K562 (cell line): ENCODE measurements at regions not wholly inside any gene's neighbourhood (a gene's known extent, or its start where the extent isn't known, plus 50 kb on each side); places are given as distances from the start of the nearest gene placed in this dataset.

Experiments
- ATAC-seq: fragments of 200-7000 bp; cut with Tn5 transposase; 3 replicates; pipeline ENCODE4 v1.9.1; 2020; ENCODE audit warnings: moderate library complexity
- BruUV-seq: library from RNA; stranded (reverse); fragments of 400-500 nt; replicated peaks from 2 replicates; lab custom pipeline; 2021; lab: Mats Ljungman, UMichigan
- CTCF ChIA-PET: fragments of 300-600 bp; formaldehyde crosslinking; extraction: SDS; loops from one replicate; lab custom pipeline; 2021; ENCODE audit warnings: low intra/inter-chr PET ratio; lab: Yijun Ruan, JAX
- POLR2A ChIA-PET: fragments of 300-600, 350-650 bp; sonication (Branson Sonifier 250); formaldehyde crosslinking; extraction: SDS; loops from one replicate; lab custom pipeline; 2021; ENCODE audit warnings: antibody characterized with exemption, inconsistent platforms; lab: Yijun Ruan, JAX
- DNase-seq, 4 experiments: peaks; one replicate each; pipeline versions ENCODE4 v3.0.0 to v3.0.0-alpha.2; 2011 to 2018; ENCODE audit warnings: low spot score in 3 of 4, mixed read lengths in 3 of 4; ENCODE audit errors: extremely low read depth in 1 of 4
- FAIRE-seq: peaks from 2 replicates; lab custom pipeline; 2011; peaks lifted over from hg19 to GRCh38; lab: Jason Lieb, UNC
- H2AFZ ChIP-seq: 2 replicates; pipeline ENCODE4 v1.6.0; 2011; ENCODE audit warnings: low read depth, low read length, control low read depth, inconsistent platforms
- H3K27ac ChIP-seq: fragments of 200-600 bp; 3 replicates; pipeline ENCODE4 v1.8.0; 2011; ENCODE audit warnings: low read depth, mild to moderate bottlenecking, control low read depth, inconsistent platforms, low read length, moderate library complexity, mixed read lengths; ENCODE audit errors: extremely low read depth
- H3K27me3 ChIP-seq, 2 experiments: fragments of 300-600 bp in 1 of 2; 2 replicates in 1 of 2; 3 replicates in 1 of 2; pipeline versions ENCODE4 v1.6.0 to v1.8.0; 2011; ENCODE audit warnings: inconsistent platforms in 2 of 2, low read length in 2 of 2, mild to moderate bottlenecking in 1 of 2, mixed read lengths in 1 of 2, moderate library complexity in 1 of 2; ENCODE audit not compliant: control insufficient read depth in 2 of 2, insufficient read depth in 2 of 2
- H3K36me3 ChIP-seq: fragments of 300-600 bp; 3 replicates; pipeline ENCODE4 v1.8.0; 2011; ENCODE audit warnings: mild to moderate bottlenecking, low read length, inconsistent platforms; ENCODE audit not compliant: control insufficient read depth, insufficient read depth
- H3K4me1 ChIP-seq, 2 experiments: fragments of 200-600 bp in 1 of 2; replicated peaks in 1 of 2; 2 replicates in 1 of 2; 3 replicates in 1 of 2; pipeline versions ENCODE4 v1.5.1 to v1.8.0; 2011; ENCODE audit warnings: inconsistent platforms in 2 of 2, low read length in 2 of 2, mild to moderate bottlenecking in 1 of 2, mixed read lengths in 1 of 2, moderate library complexity in 1 of 2; ENCODE audit not compliant: control insufficient read depth in 2 of 2, insufficient read depth in 2 of 2
- H3K4me2 ChIP-seq: 2 replicates; pipeline ENCODE4 v1.6.1; 2011; ENCODE audit warnings: low read length, control low read depth, inconsistent platforms, mixed read lengths; ENCODE audit not compliant: insufficient read depth
- H3K4me3 ChIP-seq: fragments of 200-600 bp; sonication (generic), shearing (Covaris generic); 2 replicates; pipeline ENCODE4 v1.5.1; 2016; ENCODE audit warnings: control low read depth, inconsistent platforms
- H3K79me2 ChIP-seq: fragments of 200-600 bp; 3 replicates; pipeline ENCODE4 v1.8.0; 2011; ENCODE audit warnings: low read length, inconsistent platforms; ENCODE audit not compliant: control insufficient read depth, insufficient read depth
- H3K9ac ChIP-seq, 2 experiments: 2 replicates each; pipeline versions ENCODE4 v1.6.0 to v1.6.1; 2011; ENCODE audit warnings: low read depth in 2 of 2, low read length in 2 of 2, control low read depth in 1 of 2, inconsistent platforms in 1 of 2, mild to moderate bottlenecking in 1 of 2, mixed read lengths in 1 of 2; ENCODE audit not compliant: insufficient read depth in 1 of 2
- H3K9me1 ChIP-seq: one replicate; pipeline ENCODE4 v1.6.0; 2011; ENCODE audit warnings: inconsistent platforms, mild to moderate bottlenecking, low read length, moderate library complexity; ENCODE audit not compliant: control insufficient read depth, insufficient read depth
- H3K9me3 ChIP-seq: replicated peaks from 2 replicates; pipeline ENCODE4 v1.5.1; 2011; ENCODE audit warnings: low read depth, low read length, inconsistent platforms; ENCODE audit not compliant: control insufficient read depth, insufficient read depth
- H4K20me1 ChIP-seq: replicated peaks from 2 replicates; pipeline ENCODE4 v1.6.1; 2011; ENCODE audit warnings: low read length, inconsistent platforms, mixed read lengths; ENCODE audit not compliant: control insufficient read depth, insufficient read depth
- DEAF1 ChIP-seq: fragments of 450-650 bp; formaldehyde crosslinking; IDR thresholded peaks from 2 replicates; pipeline ENCODE4 v1.4.0; 2020; ENCODE audit warnings: mild to moderate bottlenecking, moderate library complexity
- EGR1 ChIP-seq: fragments of 450-650 bp; conservative IDR thresholded peaks from 2 replicates; pipeline ENCODE4 v1.6.1; 2017; ENCODE audit warnings: mild to moderate bottlenecking
- HMG20B ChIP-seq: fragments of 250-450 bp; sonication (Bioruptor Pico); IDR thresholded peaks from 2 replicates; pipeline ENCODE4 v1.5.0; 2021; ENCODE audit warnings: mild to moderate bottlenecking
- KDM5B ChIP-seq: fragments of 200-600 bp; sonication (generic); IDR thresholded peaks from 2 replicates; pipeline ENCODE4 v1.6.1; 2012; ENCODE audit warnings: low read depth, mild to moderate bottlenecking, moderate library complexity, low read length, control low read depth, inconsistent platforms; ENCODE audit not compliant: insufficient replicate concordance
- NR2C2 ChIP-seq, 2 experiments: fragments of 200-800 bp in 1 of 2; sonication (Bioruptor generic) in 1 of 2; sonication (generic) in 1 of 2; formaldehyde crosslinking in 1 of 2; IDR thresholded peaks; 2 replicates each; pipeline versions ENCODE4 v1.6.1 to v1.8.0; 2016 to 2022; ENCODE audit warnings: mild to moderate bottlenecking in 1 of 2, missing compliant biosample characterization in 1 of 2, missing genetic modification characterization in 1 of 2, missing genetic modification reagents in 1 of 2
- ZBTB17 ChIP-seq: fragments of 450-650 bp; formaldehyde crosslinking; IDR thresholded peaks from 2 replicates; pipeline ENCODE4 v1.4.0; 2020; ENCODE audit warnings: mild to moderate bottlenecking
- ZNF143 ChIP-seq: sonication (generic); formaldehyde crosslinking; IDR thresholded peaks from 2 replicates; pipeline ENCODE4 v1.9.0; 2022; ENCODE audit warnings: mild to moderate bottlenecking, missing genetic modification reagents
- WGBS: fragments of 100-300 bp; shearing (Covaris generic); methylation state at CpG from one replicate; pipeline ENCODE4 v1.1.6; 2016; ENCODE audit warnings: low coverage, mixed read lengths; ENCODE audit not compliant: insufficient coverage; ENCODE audit errors: missing lambda C conversion rate; 5-methylcytosine and 5-hydroxymethylcytosine counted together
- in situ Hi-C: fragments of 300-500 bp; cut with MboI; formaldehyde crosslinking; loops from 4 replicates; pipeline ENCODE4 v1.15.0; 2018; ENCODE audit warnings: inconsistent platforms, mixed read lengths
- intact Hi-C: fragments of 100-400 bp; cut with micrococcal nuclease; formaldehyde crosslinking; loops from 2 replicates; pipeline ENCODE4 v1.14.2; 2022

GRCh38 chr4:3615386-3616286, 83.4 kb upstream of the LRPAP1 start:
- H3K27me3 ChIP-seq, result peaks cover 0 to 18% of the 10 kb centered on the region in 2 experiments; a peak in 1 of 5 replicates
- in situ Hi-C loops (no loop called here), intact Hi-C loops (no loop called here)
- no peak overlapping the region for H3K9ac ChIP-seq
- no peak overlapping the region for H2AFZ ChIP-seq
- CTCF ChIA-PET, result no interaction called here
- DNase-seq (no peak), FAIRE-seq (no peak), ATAC-seq (no peak)
- H3K79me2 ChIP-seq, result no peaks in the 10 kb centered on the region
- TF ChIP-seq ZBTB17, result no peak
- TF ChIP-seq HMG20B, result no peak
- no peak for TF ChIP-seq KDM5B
- no peak for TF ChIP-seq ZNF143
- TF ChIP-seq NR2C2 (CRISPR knock-in tag; IDR thresholded peaks at IDR 0.05), result no peak
- no peak for TF ChIP-seq NR2C2 (tag; IDR thresholded peaks at IDR 0.05)
- no peak for TF ChIP-seq DEAF1 (CRISPR knock-in tag)
- TF ChIP-seq EGR1, result 0 out of 2 replicates have a peak, but pooled peaks have one; percentile 1
- no peaks in the 10 kb centered on the region for H3K4me1 ChIP-seq
- H3K9me3 ChIP-seq, result peaks cover 6% of the 10 kb centered on the region
- POLR2A ChIA-PET, result no interaction called here
- no peaks in the 10 kb centered on the region for H3K36me3 ChIP-seq
- no peaks in the 10 kb centered on the region for H3K9me1 ChIP-seq
- H3K4me3 ChIP-seq, result no peak overlapping the region
- H3K27ac ChIP-seq, result no peak overlapping the region
- 17% methylated on average over 35 of the region's 40 CpGs for WGBS
- no peaks in the 10 kb centered on the region for H4K20me1 ChIP-seq
- BruUV-seq, result no TSS peak
- no peak overlapping the region for H3K4me2 ChIP-seq
